Neural cell (in vitro differentiated cells): ENCODE measurements at regions not wholly inside any gene's neighbourhood (a gene's known extent, or its start where the extent isn't known, plus 50 kb on each side); places are given as distances from the start of the nearest gene placed in this dataset.

ENCODE experiments used
- EP300 ChIP-seq: fragments of 450-650 bp; conservative IDR thresholded peaks from 2 replicates; pipeline ENCODE4 v1.6.1; 2014; ENCODE audit warnings: antibody characterized with exemption, mild to moderate bottlenecking, moderate library complexity; ENCODE audit not compliant: poor library complexity, severe bottlenecking
- EZH2 ChIP-seq: fragments of 200-600, 300-800 bp; shearing (Covaris generic), sonication (generic); IDR thresholded peaks from 2 replicates; pipeline ENCODE4 v1.6.1; 2014; ENCODE audit warnings: antibody characterized with exemption, low read length, borderline replicate concordance, mild to moderate bottlenecking; ENCODE audit not compliant: insufficient read depth, poor library complexity, severe bottlenecking
- POLR2AphosphoS5 ChIP-seq: IDR thresholded peaks from 2 replicates; pipeline ENCODE4 v1.6.1; 2012
- RAD21 ChIP-seq: fragments of 450-650 bp; conservative IDR thresholded peaks from 2 replicates; pipeline ENCODE4 v1.6.1; 2014; ENCODE audit warnings: antibody characterized with exemption, mild to moderate bottlenecking, moderate library complexity
- SMC3 ChIP-seq: fragments of 450-650 bp; conservative IDR thresholded peaks from 2 replicates; pipeline ENCODE4 v1.6.1; 2014; ENCODE audit warnings: antibody characterized with exemption, mild to moderate bottlenecking, moderate library complexity; ENCODE audit not compliant: poor library complexity
- TAF1 ChIP-seq: IDR thresholded peaks from 2 replicates; pipeline ENCODE4 v1.6.1; 2012; ENCODE audit warnings: low read depth
- TF ChIP-seq, protein P1 (sequence below): fragments of 450-650 bp; IDR thresholded peaks from 2 replicates; pipeline ENCODE4 v1.5.1; 2014; ENCODE audit warnings: antibody characterized with exemption, mild to moderate bottlenecking, moderate library complexity; ENCODE audit not compliant: poor library complexity, severe bottlenecking
- TF ChIP-seq, protein P2 (sequence below): IDR thresholded peaks from 2 replicates; pipeline ENCODE4 v1.6.1; 2012; ENCODE audit warnings: borderline replicate concordance

DNA sequence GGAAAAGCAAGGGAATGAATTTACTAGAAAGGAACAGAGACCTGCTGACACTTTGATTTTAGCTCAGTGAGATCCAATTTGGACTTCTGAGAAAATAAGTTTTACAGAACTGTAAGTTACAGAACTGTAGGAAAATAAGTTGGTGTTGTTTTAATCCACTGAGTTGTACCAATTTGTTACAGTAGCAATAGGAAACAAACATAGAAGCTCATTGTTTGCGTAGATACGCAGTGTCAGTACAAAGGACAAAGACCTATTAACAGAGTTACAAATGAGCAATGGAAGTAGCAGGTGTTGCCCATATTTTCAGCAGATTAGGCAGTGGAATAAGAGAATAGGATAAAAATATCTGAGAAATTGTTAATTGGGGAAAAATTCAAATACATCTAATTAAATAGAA, 385.8 kb upstream of the CNTN6 start:
- TF ChIP-seq, protein P1, sequence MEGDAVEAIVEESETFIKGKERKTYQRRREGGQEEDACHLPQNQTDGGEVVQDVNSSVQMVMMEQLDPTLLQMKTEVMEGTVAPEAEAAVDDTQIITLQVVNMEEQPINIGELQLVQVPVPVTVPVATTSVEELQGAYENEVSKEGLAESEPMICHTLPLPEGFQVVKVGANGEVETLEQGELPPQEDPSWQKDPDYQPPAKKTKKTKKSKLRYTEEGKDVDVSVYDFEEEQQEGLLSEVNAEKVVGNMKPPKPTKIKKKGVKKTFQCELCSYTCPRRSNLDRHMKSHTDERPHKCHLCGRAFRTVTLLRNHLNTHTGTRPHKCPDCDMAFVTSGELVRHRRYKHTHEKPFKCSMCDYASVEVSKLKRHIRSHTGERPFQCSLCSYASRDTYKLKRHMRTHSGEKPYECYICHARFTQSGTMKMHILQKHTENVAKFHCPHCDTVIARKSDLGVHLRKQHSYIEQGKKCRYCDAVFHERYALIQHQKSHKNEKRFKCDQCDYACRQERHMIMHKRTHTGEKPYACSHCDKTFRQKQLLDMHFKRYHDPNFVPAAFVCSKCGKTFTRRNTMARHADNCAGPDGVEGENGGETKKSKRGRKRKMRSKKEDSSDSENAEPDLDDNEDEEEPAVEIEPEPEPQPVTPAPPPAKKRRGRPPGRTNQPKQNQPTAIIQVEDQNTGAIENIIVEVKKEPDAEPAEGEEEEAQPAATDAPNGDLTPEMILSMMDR = no peak
- TF ChIP-seq POLR2AphosphoS5 (no peak), RAD21 (no peak), EP300 (no peak), SMC3 (no peak), EZH2 (no peak), TAF1 (no peak)
- TF ChIP-seq, protein P2, sequence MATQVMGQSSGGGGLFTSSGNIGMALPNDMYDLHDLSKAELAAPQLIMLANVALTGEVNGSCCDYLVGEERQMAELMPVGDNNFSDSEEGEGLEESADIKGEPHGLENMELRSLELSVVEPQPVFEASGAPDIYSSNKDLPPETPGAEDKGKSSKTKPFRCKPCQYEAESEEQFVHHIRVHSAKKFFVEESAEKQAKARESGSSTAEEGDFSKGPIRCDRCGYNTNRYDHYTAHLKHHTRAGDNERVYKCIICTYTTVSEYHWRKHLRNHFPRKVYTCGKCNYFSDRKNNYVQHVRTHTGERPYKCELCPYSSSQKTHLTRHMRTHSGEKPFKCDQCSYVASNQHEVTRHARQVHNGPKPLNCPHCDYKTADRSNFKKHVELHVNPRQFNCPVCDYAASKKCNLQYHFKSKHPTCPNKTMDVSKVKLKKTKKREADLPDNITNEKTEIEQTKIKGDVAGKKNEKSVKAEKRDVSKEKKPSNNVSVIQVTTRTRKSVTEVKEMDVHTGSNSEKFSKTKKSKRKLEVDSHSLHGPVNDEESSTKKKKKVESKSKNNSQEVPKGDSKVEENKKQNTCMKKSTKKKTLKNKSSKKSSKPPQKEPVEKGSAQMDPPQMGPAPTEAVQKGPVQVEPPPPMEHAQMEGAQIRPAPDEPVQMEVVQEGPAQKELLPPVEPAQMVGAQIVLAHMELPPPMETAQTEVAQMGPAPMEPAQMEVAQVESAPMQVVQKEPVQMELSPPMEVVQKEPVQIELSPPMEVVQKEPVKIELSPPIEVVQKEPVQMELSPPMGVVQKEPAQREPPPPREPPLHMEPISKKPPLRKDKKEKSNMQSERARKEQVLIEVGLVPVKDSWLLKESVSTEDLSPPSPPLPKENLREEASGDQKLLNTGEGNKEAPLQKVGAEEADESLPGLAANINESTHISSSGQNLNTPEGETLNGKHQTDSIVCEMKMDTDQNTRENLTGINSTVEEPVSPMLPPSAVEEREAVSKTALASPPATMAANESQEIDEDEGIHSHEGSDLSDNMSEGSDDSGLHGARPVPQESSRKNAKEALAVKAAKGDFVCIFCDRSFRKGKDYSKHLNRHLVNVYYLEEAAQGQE = no peak
